ENCODE measurements at regions not wholly inside any gene's neighbourhood (a gene's known extent, or its start where the extent isn't known, plus 50 kb on each side); places are given as distances from the start of the nearest gene placed in this dataset.
"Not testable (repeated sequence)": the region's sequence is repeated elsewhere in the genome, so short reads cannot be mapped to it uniquely, and the experiment has no call there.

DNA sequence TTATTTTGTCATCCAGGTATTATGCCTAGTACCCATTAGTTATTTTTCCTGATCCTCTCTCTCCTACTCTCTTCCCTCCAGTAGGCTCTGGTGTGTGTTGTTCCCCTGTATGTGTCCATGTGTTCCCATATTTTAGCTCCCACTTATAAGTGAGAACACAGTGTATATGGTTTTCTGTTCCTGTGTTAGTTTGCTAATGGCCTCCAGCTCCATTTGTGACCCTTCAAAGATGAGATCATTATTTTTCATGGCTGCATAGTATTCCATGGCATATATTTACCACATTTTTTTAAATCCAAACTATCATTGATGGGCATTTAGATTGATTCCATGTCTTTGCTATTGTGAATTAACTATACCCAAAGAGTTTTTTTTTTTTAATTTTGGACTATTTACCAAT, 1675.7 kb upstream of the B3GALT2 start:
- TF ChIP-seq, protein P1, sequence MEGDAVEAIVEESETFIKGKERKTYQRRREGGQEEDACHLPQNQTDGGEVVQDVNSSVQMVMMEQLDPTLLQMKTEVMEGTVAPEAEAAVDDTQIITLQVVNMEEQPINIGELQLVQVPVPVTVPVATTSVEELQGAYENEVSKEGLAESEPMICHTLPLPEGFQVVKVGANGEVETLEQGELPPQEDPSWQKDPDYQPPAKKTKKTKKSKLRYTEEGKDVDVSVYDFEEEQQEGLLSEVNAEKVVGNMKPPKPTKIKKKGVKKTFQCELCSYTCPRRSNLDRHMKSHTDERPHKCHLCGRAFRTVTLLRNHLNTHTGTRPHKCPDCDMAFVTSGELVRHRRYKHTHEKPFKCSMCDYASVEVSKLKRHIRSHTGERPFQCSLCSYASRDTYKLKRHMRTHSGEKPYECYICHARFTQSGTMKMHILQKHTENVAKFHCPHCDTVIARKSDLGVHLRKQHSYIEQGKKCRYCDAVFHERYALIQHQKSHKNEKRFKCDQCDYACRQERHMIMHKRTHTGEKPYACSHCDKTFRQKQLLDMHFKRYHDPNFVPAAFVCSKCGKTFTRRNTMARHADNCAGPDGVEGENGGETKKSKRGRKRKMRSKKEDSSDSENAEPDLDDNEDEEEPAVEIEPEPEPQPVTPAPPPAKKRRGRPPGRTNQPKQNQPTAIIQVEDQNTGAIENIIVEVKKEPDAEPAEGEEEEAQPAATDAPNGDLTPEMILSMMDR (IDR thresholded peaks at IDR 0.05; ENCODE audit: control insufficient read depth, insufficient read depth, low read depth, low read length, missing control alignments) = no peak
- DNase-seq (ENCODE audit: low read depth) = no peak
- H3K4me3 ChIP-seq (ENCODE audit: control insufficient read depth, low read depth, low read length) = no peak overlapping the region

DNA sequence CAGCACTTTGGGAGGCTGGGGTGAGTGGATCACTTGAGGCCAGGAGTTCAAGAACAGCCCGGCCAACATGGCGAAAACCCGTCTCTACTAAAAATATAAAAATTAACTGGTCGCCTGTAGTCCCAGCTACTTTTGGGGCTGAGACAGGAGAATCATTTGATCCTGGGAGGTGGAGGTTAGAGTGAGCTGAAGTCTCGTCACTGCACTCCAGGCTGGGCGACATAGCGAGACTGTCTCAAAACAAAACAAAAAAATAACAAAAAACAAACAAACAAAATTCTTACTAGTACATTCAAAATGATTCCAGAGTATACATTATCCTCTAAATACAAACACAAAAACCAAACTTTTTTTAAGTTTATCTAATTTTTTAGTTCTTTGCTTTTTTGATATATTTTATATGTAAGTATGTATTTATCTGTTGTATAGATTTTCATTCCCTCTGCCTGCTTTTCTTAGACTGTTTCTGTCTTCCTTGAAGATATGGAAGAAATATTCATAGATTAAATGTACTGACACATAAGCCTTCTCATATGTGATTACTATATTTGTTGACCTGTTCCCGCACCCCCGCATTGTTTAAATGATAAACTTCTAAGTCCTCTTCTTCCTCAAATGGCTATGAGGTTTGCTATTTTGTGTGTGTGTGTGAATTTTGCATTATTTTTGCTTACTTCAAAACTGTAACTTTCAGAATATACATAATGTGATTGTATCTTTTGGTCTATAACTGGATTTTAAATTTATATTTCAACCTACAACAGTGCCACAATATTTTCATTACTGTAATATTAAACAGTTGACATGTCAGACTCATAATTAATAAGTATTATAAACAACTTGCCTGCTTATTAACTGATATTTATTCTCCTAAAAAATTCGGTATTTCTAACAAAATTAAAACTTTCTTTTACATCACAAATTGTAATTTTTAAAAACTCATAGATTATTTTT, 1674.1 kb upstream of the B3GALT2 start:
- no peak for DNase-seq (ENCODE audit: low read depth)
- TF ChIP-seq, protein P1 (IDR thresholded peaks at IDR 0.05; ENCODE audit: control insufficient read depth, insufficient read depth, low read depth, low read length, missing control alignments) = no peak
- no peak overlapping the region for H3K4me3 ChIP-seq (ENCODE audit: control insufficient read depth, low read depth, low read length)

DNA sequence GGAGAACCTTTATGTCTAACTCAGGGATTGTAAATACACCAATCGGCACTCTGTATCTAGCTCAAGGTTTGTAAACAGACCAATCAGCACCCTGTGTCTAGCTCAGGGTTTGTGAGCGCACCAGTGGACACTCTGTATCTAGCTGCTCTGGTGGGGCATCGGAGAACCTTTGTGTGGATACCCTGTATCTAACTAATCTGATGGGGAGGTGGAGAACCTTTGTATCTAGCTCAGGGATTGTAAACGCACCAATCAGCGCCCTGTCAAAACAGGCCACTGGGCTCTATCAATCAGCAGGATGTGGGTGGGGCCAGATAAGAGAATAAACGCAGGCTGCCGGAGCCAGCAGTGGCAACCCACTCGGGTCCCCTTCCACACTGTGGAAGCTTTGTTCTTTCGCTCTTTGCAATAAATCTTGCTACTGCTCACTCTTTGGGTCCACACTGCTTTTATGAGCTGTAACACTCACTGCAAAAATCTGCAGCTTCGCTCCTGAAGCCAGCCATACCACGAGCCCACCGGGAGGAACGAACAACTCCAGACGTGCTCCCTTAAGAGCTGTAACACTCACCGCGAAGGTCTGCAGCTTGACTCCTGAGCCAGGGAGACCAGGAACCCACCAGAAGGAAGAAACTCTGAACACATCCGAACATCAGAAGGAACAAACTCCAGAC, 1673.2 kb upstream of the B3GALT2 start:
- DNase-seq (ENCODE audit: low read depth); H3K4me3 ChIP-seq (ENCODE audit: control insufficient read depth, low read depth, low read length): not testable (repeated sequence)

DNA sequence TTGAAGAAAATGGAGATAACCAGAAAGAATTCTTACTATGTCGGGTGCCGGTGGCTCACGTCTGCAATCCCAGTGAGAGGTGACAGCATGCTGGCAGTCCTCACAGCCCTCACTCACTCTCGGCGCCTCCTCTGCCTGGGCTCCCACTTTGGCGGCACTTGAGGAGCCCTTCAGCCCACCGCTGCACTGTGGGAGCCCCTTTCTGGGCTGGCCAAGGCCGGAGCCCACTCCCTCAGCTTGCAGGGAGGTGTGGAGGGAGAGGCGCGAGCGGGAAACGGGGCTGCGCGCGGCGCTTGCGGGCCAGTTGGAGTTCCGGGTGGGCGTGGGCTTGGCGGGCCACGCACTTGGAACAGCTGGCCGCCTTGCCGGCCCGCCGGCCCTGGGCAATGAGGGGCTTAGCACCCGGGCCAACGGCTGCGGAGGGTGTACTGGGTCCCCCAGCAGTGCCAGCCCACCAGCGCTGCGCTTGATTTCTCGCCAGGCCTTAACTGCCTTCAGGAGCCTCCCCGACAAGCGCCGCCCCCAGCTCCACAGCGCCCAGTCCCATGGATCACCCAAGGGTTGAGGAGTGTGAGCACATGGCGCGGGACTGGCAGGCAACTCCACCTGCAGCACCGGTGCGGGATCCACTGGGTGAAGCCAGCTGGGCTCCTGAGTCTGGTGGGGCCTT, 1672.5 kb upstream of the B3GALT2 start:
- H3K4me3 ChIP-seq (ENCODE audit: control insufficient read depth, low read depth, low read length); DNase-seq (ENCODE audit: low read depth): not testable (repeated sequence)

- H3K4me3 ChIP-seq (ENCODE audit: control insufficient read depth, low read depth, low read length) = no peak overlapping the region
- no peak for DNase-seq (ENCODE audit: low read depth)
- TF ChIP-seq, protein P1 (IDR thresholded peaks at IDR 0.05; ENCODE audit: control insufficient read depth, insufficient read depth, low read depth, low read length, missing control alignments) = no peak
Measured at GRCh38 chr1:194857413-194857812, 1671.0 kb upstream of the B3GALT2 start.

DNA sequence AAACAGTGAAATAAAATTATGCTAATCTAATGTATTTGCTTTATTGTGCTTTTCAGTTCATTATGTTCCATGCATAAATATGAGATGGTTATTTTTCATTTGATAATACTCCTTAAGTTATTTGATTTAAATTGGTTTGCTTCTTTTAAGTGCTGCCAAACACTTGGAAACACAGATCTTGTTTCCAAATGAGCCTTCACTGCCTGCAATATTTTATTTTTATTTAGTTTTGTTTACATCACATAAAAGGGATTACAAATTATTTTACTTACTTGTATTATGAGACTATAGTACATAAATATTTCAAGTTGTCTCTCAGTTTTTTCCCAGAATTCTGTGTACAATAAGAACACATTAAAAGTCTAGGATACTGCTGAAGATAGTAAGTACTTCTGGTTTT, 1662.4 kb upstream of the B3GALT2 start:
- H3K4me3 ChIP-seq (ENCODE audit: control insufficient read depth, low read depth, low read length) = no peak overlapping the region
- TF ChIP-seq, protein P1 (IDR thresholded peaks at IDR 0.05; ENCODE audit: control insufficient read depth, insufficient read depth, low read depth, low read length, missing control alignments) = no peak
- DNase-seq (ENCODE audit: low read depth) = no peak

GRCh38 chr1:194846488-194846887, 1660.1 kb upstream of the B3GALT2 start:
- TF ChIP-seq, protein P1 (IDR thresholded peaks at IDR 0.05; ENCODE audit: control insufficient read depth, insufficient read depth, low read depth, low read length, missing control alignments) = no peak
- DNase-seq (ENCODE audit: low read depth) = no peak
- H3K4me3 ChIP-seq (ENCODE audit: control insufficient read depth, low read depth, low read length) = no peak overlapping the region

All from AG09309 (cell line).